IMR-90 (cell line): ENCODE measurements at regions not wholly inside any gene's neighbourhood (a gene's known extent, or its start where the extent isn't known, plus 50 kb on each side); places are given as distances from the start of the nearest gene placed in this dataset.

ENCODE experiments used
- ATAC-seq: fragments of 200-7000 bp; cut with Tn5 transposase; 2 replicates; pipeline ENCODE4 v1.9.1; 2020; ENCODE audit warnings: low read depth, mild to moderate bottlenecking, moderate library complexity
- BruUV-seq: library from RNA; stranded (reverse); fragments of 400-500 nt; replicated peaks from 2 replicates; lab custom pipeline; 2021; lab: Mats Ljungman, UMichigan
- CTCF ChIA-PET: fragments of 300-600 bp; formaldehyde crosslinking; extraction: SDS; loops from one replicate; lab custom pipeline; 2021; ENCODE audit warnings: antibody characterized with exemption; lab: Yijun Ruan, JAX
- POLR2A ChIA-PET: fragments of 300-600 bp; sonication (Branson Sonifier 250); formaldehyde crosslinking; loops from one replicate; lab custom pipeline; 2022; ENCODE audit warnings: antibody characterized with exemption; ENCODE audit not compliant: unreplicated experiment; lab: Charles Lee
- DNase-seq: peaks from one replicate; pipeline ENCODE4 v3.0.0; 2013
- H2AFZ ChIP-seq: replicated peaks from 2 replicates; pipeline ENCODE3; 2013; ENCODE audit warnings: low read length, mild to moderate bottlenecking; ENCODE audit not compliant: poor library complexity
- H2AK5ac ChIP-seq: 2 replicates; pipeline ENCODE4 v1.6.1; 2013; ENCODE audit warnings: low read depth, low read length, inconsistent platforms
- H2AK9ac ChIP-seq: replicated peaks from 2 replicates; pipeline ENCODE3; 2013; ENCODE audit warnings: mild to moderate bottlenecking, low read depth, low read length, moderate library complexity; ENCODE audit not compliant: poor library complexity
- H2BK120ac ChIP-seq: 2 replicates; pipeline ENCODE4 v1.6.1; 2013; ENCODE audit warnings: low read depth, low read length, inconsistent platforms
- H2BK15ac ChIP-seq: 3 replicates; pipeline ENCODE4 v1.6.1; 2013; ENCODE audit warnings: low read depth, low read length, inconsistent platforms
- H2BK20ac ChIP-seq: 2 replicates; pipeline ENCODE4 v1.6.1; 2013; ENCODE audit warnings: low read depth, mild to moderate bottlenecking, inconsistent platforms, low read length, moderate library complexity
- H2BK5ac ChIP-seq: 2 replicates; pipeline ENCODE4 v1.6.1; 2013; ENCODE audit warnings: mild to moderate bottlenecking, low read depth, low read length, inconsistent platforms; ENCODE audit not compliant: poor library complexity, severe bottlenecking
- H3K14ac ChIP-seq: replicated peaks from 2 replicates; pipeline ENCODE4 v1.6.1; 2013; ENCODE audit warnings: low read depth, low read length, inconsistent platforms
- H3K18ac ChIP-seq: 2 replicates; pipeline ENCODE4 v1.6.1; 2013; ENCODE audit warnings: low read depth, low read length, control low read depth
- H3K23ac ChIP-seq: 2 replicates; pipeline ENCODE4 v1.6.1; 2013; ENCODE audit warnings: low read depth, low read length, inconsistent platforms
- H3K27ac ChIP-seq: 2 replicates; pipeline ENCODE4 v1.5.1; 2013; ENCODE audit warnings: mild to moderate bottlenecking, control low read depth, low read length; ENCODE audit not compliant: insufficient read depth
- H3K27me3 ChIP-seq: 2 replicates; pipeline ENCODE4 v1.6.1; 2013; ENCODE audit warnings: low read length; ENCODE audit not compliant: control insufficient read depth, insufficient read depth
- H3K36me3 ChIP-seq: 2 replicates; pipeline ENCODE4 v1.6.1; 2013; ENCODE audit warnings: low read length, mixed read lengths; ENCODE audit not compliant: control insufficient read depth, insufficient read depth
- H3K4ac ChIP-seq: 2 replicates; pipeline ENCODE4 v1.6.1; 2013; ENCODE audit warnings: low read depth, low read length, inconsistent platforms
- H3K4me1 ChIP-seq: 2 replicates; pipeline ENCODE4 v1.6.1; 2013; ENCODE audit warnings: low read length, mixed read lengths; ENCODE audit not compliant: control insufficient read depth, insufficient read depth
- H3K4me2 ChIP-seq: 2 replicates; pipeline ENCODE4 v1.6.1; 2013; ENCODE audit warnings: low read depth, mild to moderate bottlenecking, control low read depth, low read length, moderate library complexity
- H3K4me3 ChIP-seq: 2 replicates; pipeline ENCODE4 v1.5.1; 2013; ENCODE audit warnings: low read depth, mild to moderate bottlenecking, control low read depth, low read length, moderate library complexity; ENCODE audit not compliant: insufficient read depth
- H3K56ac ChIP-seq: 2 replicates; pipeline ENCODE4 v1.6.1; 2013; ENCODE audit warnings: low read length, inconsistent platforms; ENCODE audit not compliant: insufficient read depth; ENCODE audit errors: extremely low read depth
- H3K79me1 ChIP-seq, 2 experiments: 2 replicates each; pipeline ENCODE4 v1.6.1; 2013; ENCODE audit warnings: low read length in 2 of 2, inconsistent platforms in 1 of 2, low read depth in 1 of 2
- H3K9ac ChIP-seq: 2 replicates; pipeline ENCODE4 v1.6.1; 2013; ENCODE audit warnings: low read depth, low read length, control low read depth
- H3K9me1 ChIP-seq: 2 replicates; pipeline ENCODE4 v1.6.1; 2013; ENCODE audit warnings: low read length, inconsistent platforms; ENCODE audit not compliant: insufficient read depth
- H3K9me3 ChIP-seq: 2 replicates; pipeline ENCODE4 v1.6.1; 2013; ENCODE audit warnings: low read length; ENCODE audit not compliant: control insufficient read depth, insufficient read depth
- H4K20me1 ChIP-seq: 2 replicates; pipeline ENCODE4 v1.6.1; 2013; ENCODE audit warnings: low read length, inconsistent platforms; ENCODE audit not compliant: insufficient read depth
- H4K5ac ChIP-seq: 2 replicates; pipeline ENCODE4 v1.6.1; 2013; ENCODE audit warnings: mild to moderate bottlenecking, low read depth, low read length, control low read depth
- H4K8ac ChIP-seq, 2 experiments: 2 replicates each; pipeline ENCODE4 v1.6.1; 2013; ENCODE audit warnings: low read depth in 2 of 2, low read length in 2 of 2, control low read depth in 1 of 2, inconsistent platforms in 1 of 2
- H4K91ac ChIP-seq: 2 replicates; pipeline ENCODE4 v1.6.1; 2013; ENCODE audit warnings: low read depth, low read length, inconsistent platforms; ENCODE audit not compliant: insufficient read depth
- BHLHE40 ChIP-seq: fragments of 150-350 bp; IDR thresholded peaks from 2 replicates; pipeline ENCODE4 v1.6.1; 2016; ENCODE audit warnings: mild to moderate bottlenecking, low read depth, low read length
- CEBPB ChIP-seq: IDR thresholded peaks from 2 replicates; pipeline ENCODE4 v1.6.1; 2012; ENCODE audit warnings: low read depth, low read length, improper control_type of control experiment
- FOS ChIP-seq: fragments of 150-350 bp; IDR thresholded peaks from 2 replicates; pipeline ENCODE4 v1.6.1; 2016; ENCODE audit warnings: low read depth, low read length
- MAFK ChIP-seq: IDR thresholded peaks from 2 replicates; pipeline ENCODE4 v1.6.1; 2012; ENCODE audit warnings: low read depth, low read length, improper control_type of control experiment
- MXI1 ChIP-seq: IDR thresholded peaks from 2 replicates; pipeline ENCODE4 v1.6.1; 2012; ENCODE audit warnings: low read depth, mild to moderate bottlenecking, low read length, moderate library complexity, borderline replicate concordance
- POLR2A ChIP-seq: IDR thresholded peaks from 2 replicates; pipeline ENCODE4 v1.6.1; 2012; ENCODE audit warnings: mild to moderate bottlenecking, low read depth, low read length
- RAD21 ChIP-seq: IDR thresholded peaks from 2 replicates; pipeline ENCODE4 v1.6.1; 2012; ENCODE audit warnings: low read length, improper control_type of control experiment
- RCOR1 ChIP-seq: IDR thresholded peaks from 2 replicates; pipeline ENCODE4 v1.6.1; 2012; ENCODE audit warnings: mild to moderate bottlenecking, low read length, improper control_type of control experiment; ENCODE audit not compliant: insufficient replicate concordance
- RFX5 ChIP-seq: IDR thresholded peaks from 2 replicates; pipeline ENCODE4 v1.8.0; 2012; ENCODE audit warnings: low read depth, mild to moderate bottlenecking, low read length, moderate library complexity
- SMC3 ChIP-seq: fragments of 150-350 bp; IDR thresholded peaks from 2 replicates; pipeline ENCODE4 v1.6.1; 2016; ENCODE audit warnings: low read depth, mild to moderate bottlenecking, antibody characterized with exemption, low read length, moderate library complexity
- WGBS, 2 experiments: methylation state at CpG; one replicate each; pipeline versions ENCODE4 v1.1.5 to v1.1.7; 2013; ENCODE audit warnings: missing lambda C conversion rate in 2 of 2; ENCODE audit not compliant: insufficient read length in 1 of 2; ENCODE audit errors: extremely low coverage in 2 of 2; 5-methylcytosine and 5-hydroxymethylcytosine counted together
- dilution Hi-C: fragments of 300-500 bp; cut with HindIII; formaldehyde crosslinking; loops from one replicate; pipeline ENCODE4 v1.14.3; 2018; ENCODE audit warnings: low sequenced_read_pairs; ENCODE audit not compliant: unreplicated experiment
- in situ Hi-C: fragments of 300-500 bp; cut with MboI; formaldehyde crosslinking; loops from 3 replicates; pipeline ENCODE4 v1.14.3; 2019; ENCODE audit warnings: low sequenced_read_pairs, inconsistent platforms, mixed read lengths
- intact Hi-C: fragments of 100-400 bp; cut with micrococcal nuclease; formaldehyde crosslinking; loops from 2 replicates; pipeline ENCODE4 v1.10.0; 2022
- TF ChIP-seq, protein P1 (sequence below): conservative IDR thresholded peaks from 2 replicates; pipeline ENCODE4 v1.5.1; 2012; ENCODE audit warnings: mild to moderate bottlenecking, low read depth, low read length, improper control_type of control experiment
- TF ChIP-seq, protein P2 (sequence below): fragments of 150-350 bp; IDR thresholded peaks from 2 replicates; pipeline ENCODE4 v1.6.1; 2016; ENCODE audit warnings: low read depth, mild to moderate bottlenecking, low read length, moderate library complexity, borderline replicate concordance
- TF ChIP-seq, protein P3 (sequence below): fragments of 150-350 bp; IDR thresholded peaks from 2 replicates; pipeline ENCODE4 v1.6.1; 2017; ENCODE audit warnings: mild to moderate bottlenecking, antibody characterized with exemption, low read length, low read depth

DNA sequence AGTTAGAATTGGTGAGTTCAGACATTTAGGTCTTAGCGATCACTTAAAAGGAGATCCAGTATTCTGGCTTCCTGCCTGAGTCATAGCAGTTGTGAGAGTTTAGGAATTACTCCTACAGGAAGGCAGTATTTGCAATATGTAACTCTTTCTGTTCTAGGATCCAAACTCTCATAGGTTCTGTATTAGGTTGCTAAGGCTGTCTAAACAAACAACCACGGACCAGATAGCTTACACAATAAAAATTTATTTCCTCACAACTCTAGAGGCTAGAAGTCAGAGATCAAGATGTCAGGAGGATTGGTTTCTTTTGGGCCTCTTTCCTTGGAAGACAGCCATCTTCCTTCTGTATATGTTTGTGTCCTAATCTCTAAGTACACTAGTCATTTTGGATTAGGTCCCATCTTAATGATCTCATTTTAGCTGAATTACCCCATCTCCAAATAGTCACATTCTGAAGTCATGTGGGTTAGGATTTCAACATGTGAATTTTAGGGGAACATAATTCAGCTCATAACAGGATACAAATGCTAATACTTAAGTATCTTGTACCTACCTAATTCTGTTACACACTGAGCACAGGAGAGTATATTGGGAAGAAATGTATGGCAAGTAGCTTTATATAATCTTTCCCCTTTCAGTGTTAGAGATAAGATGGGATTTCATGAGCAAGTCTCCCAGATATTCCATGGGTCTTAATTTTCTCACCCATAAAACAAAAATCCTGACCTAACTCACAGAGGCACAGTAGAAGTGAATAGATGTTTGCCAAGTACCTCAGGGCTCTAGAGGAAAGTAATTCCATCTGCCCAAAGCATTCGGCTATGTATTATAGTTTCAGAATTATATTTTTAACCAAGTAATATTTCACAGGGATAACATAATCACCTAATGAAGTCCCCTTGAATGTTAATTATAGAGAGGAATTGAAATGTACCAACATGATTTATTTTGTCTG is 144.4 kb downstream of the PTBP2 start:
- CTCF ChIA-PET, result no interaction called here
- no CpG with 5 or more reads among the region's 3 CpGs for WGBS, 2 experiments
- ATAC-seq, result peak; percentile 91
- Histone ChIP-seq H2AFZ (no peak overlapping the region), H4K91ac (peak overlapping the region; percentile 59; the same call in 1 of the 2 replicates), H3K79me1 (no peaks in the 10 kb centered on the region), H3K4ac (peak overlapping the region; percentile 80; the same call in 1 of the 2 replicates), H3K9me3 (no peaks in the 10 kb centered on the region), H3K18ac (peak overlapping the region; percentile 95), H3K23ac (peak overlapping the region; percentile 69; the same call in 1 of the 2 replicates), H3K4me2 (peak overlapping the region; percentile 19; the same call in 1 of the 2 replicates), H2BK5ac (peak overlapping the region; percentile 81), H4K20me1 (no peaks in the 10 kb centered on the region), H3K14ac (peak overlapping the region; percentile 89), H2BK120ac (peak overlapping the region; percentile 89), H3K4me3 (no peak overlapping the region), H4K8ac (peak overlapping the region in 1 of 2 experiments; percentile 68; a peak in 2 of 4 replicates), H3K9me1 (no peaks in the 10 kb centered on the region), H3K56ac (peak overlapping the region; percentile 25; the same call in 1 of the 2 replicates), H3K4me1 (peaks cover 6% of the 10 kb centered on the region), H2AK9ac (no peak overlapping the region), H3K27ac (peak overlapping the region; percentile 76), H3K36me3 (no peaks in the 10 kb centered on the region), H4K5ac (peak overlapping the region; percentile 78; the same call in 1 of the 2 replicates), H2BK20ac (peak overlapping the region; percentile 88), H2BK15ac (peak overlapping the region; percentile 75), H2AK5ac (peak overlapping the region; percentile 60), H3K9ac (no peak overlapping the region), H3K27me3 (no peaks in the 10 kb centered on the region)
- POLR2A ChIA-PET, result no interaction called here
- no TSS peak for BruUV-seq
- intact Hi-C loops, result no loop called here
- TF ChIP-seq MXI1, result no peak
- no peak for TF ChIP-seq RCOR1
- peak; percentile 87 for TF ChIP-seq CEBPB
- 0 out of 2 replicates have a peak, but pooled peaks have one; percentile 15 for TF ChIP-seq MAFK
- TF ChIP-seq POLR2A, result no peak
- TF ChIP-seq, protein P1, sequence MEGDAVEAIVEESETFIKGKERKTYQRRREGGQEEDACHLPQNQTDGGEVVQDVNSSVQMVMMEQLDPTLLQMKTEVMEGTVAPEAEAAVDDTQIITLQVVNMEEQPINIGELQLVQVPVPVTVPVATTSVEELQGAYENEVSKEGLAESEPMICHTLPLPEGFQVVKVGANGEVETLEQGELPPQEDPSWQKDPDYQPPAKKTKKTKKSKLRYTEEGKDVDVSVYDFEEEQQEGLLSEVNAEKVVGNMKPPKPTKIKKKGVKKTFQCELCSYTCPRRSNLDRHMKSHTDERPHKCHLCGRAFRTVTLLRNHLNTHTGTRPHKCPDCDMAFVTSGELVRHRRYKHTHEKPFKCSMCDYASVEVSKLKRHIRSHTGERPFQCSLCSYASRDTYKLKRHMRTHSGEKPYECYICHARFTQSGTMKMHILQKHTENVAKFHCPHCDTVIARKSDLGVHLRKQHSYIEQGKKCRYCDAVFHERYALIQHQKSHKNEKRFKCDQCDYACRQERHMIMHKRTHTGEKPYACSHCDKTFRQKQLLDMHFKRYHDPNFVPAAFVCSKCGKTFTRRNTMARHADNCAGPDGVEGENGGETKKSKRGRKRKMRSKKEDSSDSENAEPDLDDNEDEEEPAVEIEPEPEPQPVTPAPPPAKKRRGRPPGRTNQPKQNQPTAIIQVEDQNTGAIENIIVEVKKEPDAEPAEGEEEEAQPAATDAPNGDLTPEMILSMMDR, result no peak
- no peak for TF ChIP-seq SMC3
- peak; percentile 32; the same call in 1 of the 2 replicates for TF ChIP-seq BHLHE40
- TF ChIP-seq FOS, result peak; percentile 27
- TF ChIP-seq RAD21, result no peak
- TF ChIP-seq RFX5, result no peak; the same call in 1 of the 2 replicates
- TF ChIP-seq, protein P2, sequence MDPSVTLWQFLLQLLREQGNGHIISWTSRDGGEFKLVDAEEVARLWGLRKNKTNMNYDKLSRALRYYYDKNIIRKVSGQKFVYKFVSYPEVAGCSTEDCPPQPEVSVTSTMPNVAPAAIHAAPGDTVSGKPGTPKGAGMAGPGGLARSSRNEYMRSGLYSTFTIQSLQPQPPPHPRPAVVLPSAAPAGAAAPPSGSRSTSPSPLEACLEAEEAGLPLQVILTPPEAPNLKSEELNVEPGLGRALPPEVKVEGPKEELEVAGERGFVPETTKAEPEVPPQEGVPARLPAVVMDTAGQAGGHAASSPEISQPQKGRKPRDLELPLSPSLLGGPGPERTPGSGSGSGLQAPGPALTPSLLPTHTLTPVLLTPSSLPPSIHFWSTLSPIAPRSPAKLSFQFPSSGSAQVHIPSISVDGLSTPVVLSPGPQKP, result no peak
- TF ChIP-seq, protein P3, sequence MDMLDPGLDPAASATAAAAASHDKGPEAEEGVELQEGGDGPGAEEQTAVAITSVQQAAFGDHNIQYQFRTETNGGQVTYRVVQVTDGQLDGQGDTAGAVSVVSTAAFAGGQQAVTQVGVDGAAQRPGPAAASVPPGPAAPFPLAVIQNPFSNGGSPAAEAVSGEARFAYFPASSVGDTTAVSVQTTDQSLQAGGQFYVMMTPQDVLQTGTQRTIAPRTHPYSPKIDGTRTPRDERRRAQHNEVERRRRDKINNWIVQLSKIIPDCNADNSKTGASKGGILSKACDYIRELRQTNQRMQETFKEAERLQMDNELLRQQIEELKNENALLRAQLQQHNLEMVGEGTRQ, result peak; percentile 65; the same call in 1 of the 2 replicates
- in situ Hi-C loops, result no loop called here
- dilution Hi-C loops, result no loop called here
- peak; percentile 100 for DNase-seq
